HepG2 (cell line): ENCODE measurements at regions not wholly inside any gene's neighbourhood (a gene's known extent, or its start where the extent isn't known, plus 50 kb on each side); places are given as distances from the start of the nearest gene placed in this dataset.

Source experiments
- CREB1 ChIP-seq, 2 experiments: fragments of 450-650 bp in 1 of 2; IDR thresholded peaks; 2 replicates each; pipeline ENCODE4 v1.6.1; 2016 to 2017; ENCODE audit warnings: control low read depth in 1 of 2, mild to moderate bottlenecking in 1 of 2, missing compliant biosample characterization in 1 of 2, missing genetic modification characterization in 1 of 2
- EP300 ChIP-seq, 3 experiments: sonication (generic) in 1 of 3; formaldehyde crosslinking in 1 of 3; IDR thresholded peaks; 2 replicates each; pipeline versions ENCODE4 v1.5.1 to v1.6.1; 2011 to 2020; ENCODE audit warnings: low read depth in 2 of 3, low read length in 2 of 3, borderline replicate concordance in 1 of 3, improper control_type of control experiment in 1 of 3, mild to moderate bottlenecking in 1 of 3, missing genetic modification reagents in 1 of 3, moderate library complexity in 1 of 3
- HNF4G ChIP-seq, 2 experiments: sonication (generic) in 1 of 2; formaldehyde crosslinking in 1 of 2; IDR thresholded peaks; 2 replicates each; pipeline versions ENCODE4 v1.4.0 to v1.6.1; 2011 to 2020; ENCODE audit warnings: borderline replicate concordance in 2 of 2, low read depth in 2 of 2, mild to moderate bottlenecking in 2 of 2, low read length in 1 of 2, missing genetic modification reagents in 1 of 2, moderate library complexity in 1 of 2
- TEAD3 ChIP-seq: optimal IDR thresholded peaks from 2 replicates; pipeline ENCODE3; 2016; ENCODE audit warnings: borderline replicate concordance
- ZMYM2 ChIP-seq: sonication (generic); formaldehyde crosslinking; IDR thresholded peaks from 2 replicates; pipeline ENCODE4 v1.8.0; 2022; ENCODE audit warnings: mild to moderate bottlenecking, missing genetic modification reagents
- ZNF12 ChIP-seq: sonication (generic); formaldehyde crosslinking; IDR thresholded peaks from 2 replicates; pipeline ENCODE4 v1.5.0; 2020; ENCODE audit warnings: missing genetic modification reagents
- ZNF326 ChIP-seq: sonication (generic); formaldehyde crosslinking; IDR thresholded peaks from 2 replicates; pipeline ENCODE4 v1.4.0; 2020; ENCODE audit warnings: missing genetic modification reagents, borderline replicate concordance
- ZNF33B ChIP-seq: sonication (generic); formaldehyde crosslinking; IDR thresholded peaks from 2 replicates; pipeline ENCODE4 v1.5.1; 2020; ENCODE audit warnings: mild to moderate bottlenecking, missing genetic modification reagents
- ZNF512B ChIP-seq: sonication (generic); formaldehyde crosslinking; IDR thresholded peaks from 2 replicates; pipeline ENCODE4 v1.5.1; 2020; ENCODE audit warnings: missing genetic modification reagents, mild to moderate bottlenecking, borderline replicate concordance
- TF ChIP-seq, protein P1 (sequence below): sonication (generic); formaldehyde crosslinking; IDR thresholded peaks from 2 replicates; pipeline ENCODE4 v1.4.0; 2020; ENCODE audit warnings: missing genetic modification reagents
- TF ChIP-seq, protein P2 (sequence below): IDR thresholded peaks from 2 replicates; pipeline ENCODE4 v1.6.1; 2012; ENCODE audit warnings: low read depth, low read length, improper control_type of control experiment
- TF ChIP-seq, protein P3 (sequence below): sonication (generic); formaldehyde crosslinking; IDR thresholded peaks from 2 replicates; pipeline ENCODE4 v1.8.0; 2022; ENCODE audit warnings: mild to moderate bottlenecking, missing genetic modification reagents
- TF ChIP-seq, protein P4 (sequence below), 2 experiments: sonication (generic) in 1 of 2; formaldehyde crosslinking in 1 of 2; IDR thresholded peaks; 2 replicates each; pipeline versions ENCODE4 v1.4.0 to v1.6.1; 2016 to 2020; ENCODE audit warnings: borderline replicate concordance in 1 of 2, low read depth in 1 of 2, mild to moderate bottlenecking in 1 of 2, missing genetic modification reagents in 1 of 2

GRCh38 chr12:69046363-69046762, 113.4 kb upstream of the CPM start (continued):
- TF ChIP-seq, protein P1, sequence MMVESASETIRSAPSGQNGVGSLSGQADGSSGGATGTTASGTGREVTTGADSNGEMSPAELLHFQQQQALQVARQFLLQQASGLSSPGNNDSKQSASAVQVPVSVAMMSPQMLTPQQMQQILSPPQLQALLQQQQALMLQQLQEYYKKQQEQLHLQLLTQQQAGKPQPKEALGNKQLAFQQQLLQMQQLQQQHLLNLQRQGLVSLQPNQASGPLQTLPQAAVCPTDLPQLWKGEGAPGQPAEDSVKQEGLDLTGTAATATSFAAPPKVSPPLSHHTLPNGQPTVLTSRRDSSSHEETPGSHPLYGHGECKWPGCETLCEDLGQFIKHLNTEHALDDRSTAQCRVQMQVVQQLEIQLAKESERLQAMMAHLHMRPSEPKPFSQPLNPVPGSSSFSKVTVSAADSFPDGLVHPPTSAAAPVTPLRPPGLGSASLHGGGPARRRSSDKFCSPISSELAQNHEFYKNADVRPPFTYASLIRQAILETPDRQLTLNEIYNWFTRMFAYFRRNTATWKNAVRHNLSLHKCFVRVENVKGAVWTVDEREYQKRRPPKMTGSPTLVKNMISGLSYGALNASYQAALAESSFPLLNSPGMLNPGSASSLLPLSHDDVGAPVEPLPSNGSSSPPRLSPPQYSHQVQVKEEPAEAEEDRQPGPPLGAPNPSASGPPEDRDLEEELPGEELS (CRISPR knock-in tag), result 0 out of 2 replicates have a peak, but pooled peaks have one; percentile 18
- TF ChIP-seq, protein P2, sequence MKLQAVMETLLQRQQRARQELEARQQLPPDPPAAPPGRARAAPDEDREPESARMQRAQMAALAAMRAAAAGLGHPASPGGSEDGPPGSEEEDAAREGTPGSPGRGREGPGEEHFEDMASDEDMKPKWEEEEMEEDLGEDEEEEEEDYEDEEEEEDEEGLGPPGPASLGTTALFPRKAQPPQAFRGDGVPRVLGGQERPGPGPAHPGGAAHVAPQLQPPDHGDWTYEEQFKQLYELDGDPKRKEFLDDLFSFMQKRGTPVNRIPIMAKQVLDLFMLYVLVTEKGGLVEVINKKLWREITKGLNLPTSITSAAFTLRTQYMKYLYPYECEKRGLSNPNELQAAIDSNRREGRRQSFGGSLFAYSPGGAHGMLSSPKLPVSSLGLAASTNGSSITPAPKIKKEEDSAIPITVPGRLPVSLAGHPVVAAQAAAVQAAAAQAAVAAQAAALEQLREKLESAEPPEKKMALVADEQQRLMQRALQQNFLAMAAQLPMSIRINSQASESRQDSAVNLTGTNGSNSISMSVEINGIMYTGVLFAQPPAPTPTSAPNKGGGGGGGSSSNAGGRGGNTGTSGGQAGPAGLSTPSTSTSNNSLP, result peak; percentile 49
- TF ChIP-seq ZMYM2, result 0 out of 2 replicates have a peak, but pooled peaks have one; percentile 55
- no peak for TF ChIP-seq CREB1 (IDR thresholded peaks at IDR 0.05)
- peak; percentile 56; the same call in 1 of the 2 replicates for TF ChIP-seq CREB1 (CRISPR knock-in tag; IDR thresholded peaks at IDR 0.05)
- 0 out of 2 replicates have a peak, but pooled peaks have one; percentile 12 for TF ChIP-seq ZNF12 (CRISPR knock-in tag)
- TF ChIP-seq, protein P3, sequence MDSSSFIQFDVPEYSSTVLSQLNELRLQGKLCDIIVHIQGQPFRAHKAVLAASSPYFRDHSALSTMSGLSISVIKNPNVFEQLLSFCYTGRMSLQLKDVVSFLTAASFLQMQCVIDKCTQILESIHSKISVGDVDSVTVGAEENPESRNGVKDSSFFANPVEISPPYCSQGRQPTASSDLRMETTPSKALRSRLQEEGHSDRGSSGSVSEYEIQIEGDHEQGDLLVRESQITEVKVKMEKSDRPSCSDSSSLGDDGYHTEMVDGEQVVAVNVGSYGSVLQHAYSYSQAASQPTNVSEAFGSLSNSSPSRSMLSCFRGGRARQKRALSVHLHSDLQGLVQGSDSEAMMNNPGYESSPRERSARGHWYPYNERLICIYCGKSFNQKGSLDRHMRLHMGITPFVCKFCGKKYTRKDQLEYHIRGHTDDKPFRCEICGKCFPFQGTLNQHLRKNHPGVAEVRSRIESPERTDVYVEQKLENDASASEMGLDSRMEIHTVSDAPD (CRISPR knock-in tag), result peak; percentile 83; the same call in 1 of the 2 replicates
- peak in 1 of 2 experiments; percentile 87; a peak in 2 of 4 replicates for TF ChIP-seq EP300 (IDR thresholded peaks at IDR 0.05; ENCODE audit: low read depth in 2 of 2, low read length in 2 of 2)
- TF ChIP-seq EP300 (CRISPR knock-in tag; IDR thresholded peaks at IDR 0.05; ENCODE audit: borderline replicate concordance), result no peak
- peak; percentile 86 for TF ChIP-seq HNF4G (IDR thresholded peaks at IDR 0.05; ENCODE audit: borderline replicate concordance, low read depth, low read length)
- TF ChIP-seq HNF4G (CRISPR knock-in tag; IDR thresholded peaks at IDR 0.05; ENCODE audit: borderline replicate concordance, low read depth), result no peak
- TF ChIP-seq, protein P4, sequence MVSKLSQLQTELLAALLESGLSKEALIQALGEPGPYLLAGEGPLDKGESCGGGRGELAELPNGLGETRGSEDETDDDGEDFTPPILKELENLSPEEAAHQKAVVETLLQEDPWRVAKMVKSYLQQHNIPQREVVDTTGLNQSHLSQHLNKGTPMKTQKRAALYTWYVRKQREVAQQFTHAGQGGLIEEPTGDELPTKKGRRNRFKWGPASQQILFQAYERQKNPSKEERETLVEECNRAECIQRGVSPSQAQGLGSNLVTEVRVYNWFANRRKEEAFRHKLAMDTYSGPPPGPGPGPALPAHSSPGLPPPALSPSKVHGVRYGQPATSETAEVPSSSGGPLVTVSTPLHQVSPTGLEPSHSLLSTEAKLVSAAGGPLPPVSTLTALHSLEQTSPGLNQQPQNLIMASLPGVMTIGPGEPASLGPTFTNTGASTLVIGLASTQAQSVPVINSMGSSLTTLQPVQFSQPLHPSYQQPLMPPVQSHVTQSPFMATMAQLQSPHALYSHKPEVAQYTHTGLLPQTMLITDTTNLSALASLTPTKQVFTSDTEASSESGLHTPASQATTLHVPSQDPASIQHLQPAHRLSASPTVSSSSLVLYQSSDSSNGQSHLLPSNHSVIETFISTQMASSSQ (IDR thresholded peaks at IDR 0.05; ENCODE audit: low read depth), result peak; percentile 43; the same call in 1 of the 2 replicates
- TF ChIP-seq, protein P4 (CRISPR knock-in tag; IDR thresholded peaks at IDR 0.05; ENCODE audit: borderline replicate concordance), result peak; percentile 52; the same call in 1 of the 2 replicates
- TF ChIP-seq ZNF512B (CRISPR knock-in tag), result no peak
- peak; percentile 41 for TF ChIP-seq TEAD3
- TF ChIP-seq ZNF33B (CRISPR knock-in tag), result no peak
- no peak for TF ChIP-seq ZNF326
